HG02981 (cell line): ENCODE measurements at regions not wholly inside any gene's neighbourhood (a gene's known extent, or its start where the extent isn't known, plus 50 kb on each side); places are given as distances from the start of the nearest gene placed in this dataset.
"Not testable (repeated sequence)": the region's sequence is repeated elsewhere in the genome, so short reads cannot be mapped to it uniquely, and the experiment has no call there.

Experiments
- ATAC-seq: cut with Tn5 transposase; IDR thresholded peaks from one replicate; pipeline ENCODE4 v1.9.1; 2021; ENCODE audit warnings: mild to moderate bottlenecking, moderate library complexity; ENCODE audit not compliant: unreplicated experiment

- no peak for ATAC-seq
These were observed 1032.8 kb upstream of the EPHA6 start for GRCh38 chr3:95781598-95781997.

GRCh38 chr3:95789111-95789510 lies 1025.3 kb upstream of the EPHA6 start:
- no peak for ATAC-seq

GRCh38 chr3:95797081-95797480 lies 1017.3 kb upstream of the EPHA6 start:
- ATAC-seq: no peak

GRCh38 chr3:95798628-95799027 lies 1015.8 kb upstream of the EPHA6 start:
- ATAC-seq: no peak

GRCh38 chr3:95810462-95810861 lies 1003.9 kb upstream of the EPHA6 start:
- no peak for ATAC-seq

GRCh38 chr3:95813244-95813643 lies 1001.1 kb upstream of the EPHA6 start:
- no peak for ATAC-seq

- ATAC-seq: no peak
These were observed 998.6 kb upstream of the EPHA6 start for GRCh38 chr3:95815828-95816227.

GRCh38 chr3:95826419-95826818 lies 988.0 kb upstream of the EPHA6 start:
- no peak for ATAC-seq

- ATAC-seq: no peak
These were observed 982.2 kb upstream of the EPHA6 start for GRCh38 chr3:95832146-95832545.

GRCh38 chr3:95860628-95861027 lies 953.8 kb upstream of the EPHA6 start:
- not testable (repeated sequence) for ATAC-seq

GRCh38 chr3:95883801-95884200 lies 930.6 kb upstream of the EPHA6 start:
- no peak for ATAC-seq

GRCh38 chr3:95886616-95887015 lies 927.8 kb upstream of the EPHA6 start:
- ATAC-seq: no peak

GRCh38 chr3:95887114-95887513 lies 927.3 kb upstream of the EPHA6 start:
- ATAC-seq: no peak

GRCh38 chr3:95894820-95895219 lies 919.6 kb upstream of the EPHA6 start:
- no peak for ATAC-seq

GRCh38 chr3:95899494-95899893 lies 914.9 kb upstream of the EPHA6 start:
- ATAC-seq: no peak

- no peak for ATAC-seq
These were observed 914.5 kb upstream of the EPHA6 start for GRCh38 chr3:95899911-95900310.

- ATAC-seq: no peak
These were observed 912.4 kb upstream of the EPHA6 start for GRCh38 chr3:95901948-95902347.

- ATAC-seq: no peak
These were observed 909.2 kb upstream of the EPHA6 start for GRCh38 chr3:95905182-95905581.

- no peak for ATAC-seq
These were observed 902.6 kb upstream of the EPHA6 start for GRCh38 chr3:95911767-95912166.

- ATAC-seq: no peak
These were observed 890.7 kb upstream of the EPHA6 start for GRCh38 chr3:95923496-95924210.

GRCh38 chr3:95926904-95927501 lies 887.4 kb upstream of the EPHA6 start:
- no peak for ATAC-seq

GRCh38 chr3:95934181-95934580 lies 880.2 kb upstream of the EPHA6 start:
- ATAC-seq: no peak
